ENCODE measurements at regions not wholly inside any gene's neighbourhood (a gene's known extent, or its start where the extent isn't known, plus 50 kb on each side); places are given as distances from the start of the nearest gene placed in this dataset.

GRCh38 chr10:130664526-130664925, 528.3 kb downstream of the GLRX3 start:
- ATAC-seq (ENCODE audit: low read depth in 2 of 2) (no peak), DNase-seq (no peak)
- no peaks in the 10 kb centered on the region for H3K4me1 Mint-ChIP-seq
- peaks cover 0 to 9% (median 2%) of the 10 kb centered on the region in 7 donors for H3K9me3 Mint-ChIP-seq
- peaks cover 0 to 7% (median 0%) of the 10 kb centered on the region in 3 donors for H3K27me3 Mint-ChIP-seq
- no peak overlapping the region for H3K27ac Mint-ChIP-seq
- no peak overlapping the region for H3K4me3 Mint-ChIP-seq
- H3K36me3 Mint-ChIP-seq = peaks cover 0 to 8% of the 10 kb centered on the region in 2 donors

GRCh38 chr10:130666215-130666614, 530.0 kb downstream of the GLRX3 start:
- no peak overlapping the region for H3K4me3 Mint-ChIP-seq

GRCh38 chr10:130686689-130687300, 550.6 kb downstream of the GLRX3 start:
- DNase-seq (no peak), ATAC-seq (ENCODE audit: low read depth in 2 of 2) (no peak)
- no peaks in the 10 kb centered on the region for H3K27me3 Mint-ChIP-seq
- H3K9me3 Mint-ChIP-seq = peaks cover 0 to 25% (median 5%) of the 10 kb centered on the region in 7 donors
- H3K36me3 Mint-ChIP-seq = no peaks in the 10 kb centered on the region
- H3K27ac Mint-ChIP-seq = no peak overlapping the region
- no peak overlapping the region for H3K4me3 Mint-ChIP-seq
- H3K4me1 Mint-ChIP-seq = no peaks in the 10 kb centered on the region

More at GRCh38 chr10:130666215-130666614, 530.0 kb downstream of the GLRX3 start:
- Mint-ChIP-seq H3K9me3 (peaks cover 0 to 13% (median 6%) of the 10 kb centered on the region in 7 donors), H3K36me3 (peaks cover 0 to 8% of the 10 kb centered on the region in 2 donors), H3K4me1 (no peaks in the 10 kb centered on the region), H3K27me3 (peaks cover 0 to 7% (median 0%) of the 10 kb centered on the region in 3 donors), H3K27ac (no peak overlapping the region)
- ATAC-seq (ENCODE audit: low read depth in 2 of 2) (no peak), DNase-seq (no peak)

- H3K9me3 Mint-ChIP-seq = peaks cover 0 to 25% (median 2%) of the 10 kb centered on the region in 7 donors
- no peak overlapping the region for H3K27ac Mint-ChIP-seq
- no peaks in the 10 kb centered on the region for H3K36me3 Mint-ChIP-seq
- DNase-seq (no peak), ATAC-seq (ENCODE audit: low read depth in 2 of 2) (no peak)
- no peaks in the 10 kb centered on the region for H3K27me3 Mint-ChIP-seq
- H3K4me3 Mint-ChIP-seq = no peak overlapping the region
- H3K4me1 Mint-ChIP-seq = no peaks in the 10 kb centered on the region
Observed at GRCh38 chr10:130687566-130687965, 551.4 kb downstream of the GLRX3 start.

GRCh38 chr10:130689743-130690626, 553.8 kb downstream of the GLRX3 start:
- DNase-seq (no peak), ATAC-seq (ENCODE audit: low read depth in 2 of 2) (no peak)
- H3K27me3 Mint-ChIP-seq = no peaks in the 10 kb centered on the region
- H3K4me3 Mint-ChIP-seq = no peak overlapping the region
- H3K9me3 Mint-ChIP-seq = peaks cover 0 to 16% (median 1%) of the 10 kb centered on the region in 7 donors
- no peaks in the 10 kb centered on the region for H3K36me3 Mint-ChIP-seq
- peak overlapping the region in 1 of 6 donors; percentile 60 for H3K27ac Mint-ChIP-seq
- no peaks in the 10 kb centered on the region for H3K4me1 Mint-ChIP-seq

- no peaks in the 10 kb centered on the region for H3K36me3 Mint-ChIP-seq
- DNase-seq (no peak), ATAC-seq (ENCODE audit: low read depth in 2 of 2) (no peak)
- H3K27ac Mint-ChIP-seq = no peak overlapping the region
- H3K4me3 Mint-ChIP-seq = no peak overlapping the region
- no peaks in the 10 kb centered on the region for H3K4me1 Mint-ChIP-seq
- peaks cover 0 to 2% (median 0%) of the 10 kb centered on the region in 7 donors for H3K9me3 Mint-ChIP-seq
- peaks cover 0 to 4% (median 0%) of the 10 kb centered on the region in 3 donors for H3K27me3 Mint-ChIP-seq
Observed at GRCh38 chr10:130691776-130692175, 555.6 kb downstream of the GLRX3 start.

- H3K9me3 Mint-ChIP-seq = peaks cover 0 to 2% (median 0%) of the 10 kb centered on the region in 7 donors
- H3K4me1 Mint-ChIP-seq = no peaks in the 10 kb centered on the region
- ATAC-seq (ENCODE audit: low read depth in 2 of 2) (no peak), DNase-seq (no peak)
- H3K4me3 Mint-ChIP-seq = peak overlapping the region in 1 of 8 donors; percentile 52
- no peak overlapping the region for H3K27ac Mint-ChIP-seq
- peaks cover 0 to 6% (median 0%) of the 10 kb centered on the region in 3 donors for H3K27me3 Mint-ChIP-seq
- no peaks in the 10 kb centered on the region for H3K36me3 Mint-ChIP-seq
Observed at GRCh38 chr10:130696870-130697269, 560.7 kb downstream of the GLRX3 start.

- Mint-ChIP-seq H3K9me3 (no peaks in the 10 kb centered on the region), H3K4me1 (no peaks in the 10 kb centered on the region), H3K27me3 (peaks cover 0 to 8% (median 4%) of the 10 kb centered on the region in 3 donors), H3K36me3 (no peaks in the 10 kb centered on the region), H3K4me3 (no peak overlapping the region), H3K27ac (peak overlapping the region in 1 of 6 donors; percentile 82)
- DNase-seq (no peak), ATAC-seq (ENCODE audit: low read depth in 2 of 2) (no peak)
Observed at GRCh38 chr10:130707389-130707979, 571.3 kb downstream of the GLRX3 start.

- no peak overlapping the region for H3K4me3 Mint-ChIP-seq
- no peaks in the 10 kb centered on the region for H3K4me1 Mint-ChIP-seq
- peaks cover 0 to 3% (median 0%) of the 10 kb centered on the region in 7 donors for H3K9me3 Mint-ChIP-seq
- ATAC-seq (ENCODE audit: low read depth in 2 of 2) (no peak), DNase-seq (no peak)
- no peaks in the 10 kb centered on the region for H3K36me3 Mint-ChIP-seq
- peaks cover 0 to 14% (median 5%) of the 10 kb centered on the region in 3 donors for H3K27me3 Mint-ChIP-seq
- no peak overlapping the region for H3K27ac Mint-ChIP-seq
Observed at GRCh38 chr10:130708465-130709070, 572.4 kb downstream of the GLRX3 start.

GRCh38 chr10:130709415-130709814, 573.2 kb downstream of the GLRX3 start:
- Mint-ChIP-seq H3K27me3 (peaks cover 0 to 14% (median 0%) of the 10 kb centered on the region in 3 donors), H3K4me1 (no peaks in the 10 kb centered on the region), H3K9me3 (peaks cover 0 to 3% (median 0%) of the 10 kb centered on the region in 7 donors), H3K27ac (no peak overlapping the region), H3K36me3 (no peaks in the 10 kb centered on the region), H3K4me3 (no peak overlapping the region)
- DNase-seq = no peak
- ATAC-seq (ENCODE audit: low read depth in 2 of 2) = no peak

- DNase-seq = no peak
- Mint-ChIP-seq H3K4me1 (no peaks in the 10 kb centered on the region), H3K36me3 (no peaks in the 10 kb centered on the region), H3K27ac (no peak overlapping the region), H3K27me3 (peaks cover 0 to 14% (median 0%) of the 10 kb centered on the region in 3 donors), H3K4me3 (no peak overlapping the region), H3K9me3 (peaks cover 0 to 3% (median 0%) of the 10 kb centered on the region in 7 donors)
- no peak for ATAC-seq (ENCODE audit: low read depth in 2 of 2)
Observed at GRCh38 chr10:130711072-130711471, 574.9 kb downstream of the GLRX3 start.

GRCh38 chr10:130713135-130713534, 576.9 kb downstream of the GLRX3 start:
- no peak overlapping the region for H3K27ac Mint-ChIP-seq
- H3K9me3 Mint-ChIP-seq = peaks cover 0 to 4% (median 0%) of the 10 kb centered on the region in 7 donors
- no peaks in the 10 kb centered on the region for H3K4me1 Mint-ChIP-seq
- no peaks in the 10 kb centered on the region for H3K36me3 Mint-ChIP-seq
- DNase-seq (no peak), ATAC-seq (ENCODE audit: low read depth in 2 of 2) (no peak)
- no peak overlapping the region for H3K4me3 Mint-ChIP-seq
- peaks cover 0 to 10% (median 0%) of the 10 kb centered on the region in 3 donors for H3K27me3 Mint-ChIP-seq

- Mint-ChIP-seq H3K27me3 (peaks cover 0 to 10% (median 0%) of the 10 kb centered on the region in 3 donors), H3K27ac (no peak overlapping the region), H3K9me3 (peaks cover 0 to 8% (median 0%) of the 10 kb centered on the region in 7 donors), H3K36me3 (no peaks in the 10 kb centered on the region), H3K4me3 (no peak overlapping the region), H3K4me1 (no peaks in the 10 kb centered on the region)
- DNase-seq (no peak), ATAC-seq (ENCODE audit: low read depth in 2 of 2) (no peak)
Observed at GRCh38 chr10:130713731-130714130, 577.5 kb downstream of the GLRX3 start.
